ENCODE measurements at regions not wholly inside any gene's neighbourhood (a gene's known extent, or its start where the extent isn't known, plus 50 kb on each side); places are given as distances from the start of the nearest gene placed in this dataset.

DNA sequence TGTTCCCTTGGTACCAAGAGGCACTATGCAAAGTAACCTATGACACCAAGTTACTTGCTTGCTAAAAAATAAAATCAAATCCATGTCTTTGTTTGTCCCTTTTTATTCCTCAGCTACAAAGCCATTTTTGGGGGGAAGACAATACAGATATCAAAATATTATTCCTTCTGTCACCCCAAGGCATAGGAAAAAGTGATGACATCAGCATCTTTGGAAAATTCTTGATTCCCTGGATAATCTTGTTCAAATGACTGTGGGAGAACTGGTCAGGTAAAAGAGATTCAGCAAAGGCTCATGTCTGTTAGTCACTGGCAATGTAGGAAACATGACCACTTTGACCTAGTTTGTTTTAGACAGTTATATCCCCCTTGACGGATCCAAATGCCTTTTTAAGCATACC lies 373.1 kb downstream of the MAT2B start:
- H3K9me3 ChIP-seq (ENCODE audit: low read length), result no peaks in the 10 kb centered on the region
- H3K9me2 ChIP-seq (ENCODE audit: insufficient read depth, low read length), result no peaks in the 10 kb centered on the region
- no peak overlapping the region for H3K4me3 ChIP-seq (ENCODE audit: low read length)
- no peaks in the 10 kb centered on the region for H3K27me3 ChIP-seq (ENCODE audit: insufficient read depth, low read depth, low read length)
- H3K4me2 ChIP-seq (ENCODE audit: low read length), result no peak overlapping the region
- no peak overlapping the region for H2AFZ ChIP-seq (ENCODE audit: low read depth, low read length)
- H3K27ac ChIP-seq (ENCODE audit: low read length), result no peak overlapping the region
- H3K9ac ChIP-seq (ENCODE audit: low read length), result no peak overlapping the region
- no peaks in the 10 kb centered on the region for H3K79me2 ChIP-seq (replicated peaks; ENCODE audit: insufficient read depth, low read length)
- no peaks in the 10 kb centered on the region for H3K36me3 ChIP-seq (ENCODE audit: insufficient read depth, low read length)
- no peaks in the 10 kb centered on the region for H4K20me1 ChIP-seq (ENCODE audit: insufficient read depth)
- no peak for TF ChIP-seq TAF1 (IDR thresholded peaks at IDR 0.05; ENCODE audit: low read depth)
- TF ChIP-seq, protein P1, sequence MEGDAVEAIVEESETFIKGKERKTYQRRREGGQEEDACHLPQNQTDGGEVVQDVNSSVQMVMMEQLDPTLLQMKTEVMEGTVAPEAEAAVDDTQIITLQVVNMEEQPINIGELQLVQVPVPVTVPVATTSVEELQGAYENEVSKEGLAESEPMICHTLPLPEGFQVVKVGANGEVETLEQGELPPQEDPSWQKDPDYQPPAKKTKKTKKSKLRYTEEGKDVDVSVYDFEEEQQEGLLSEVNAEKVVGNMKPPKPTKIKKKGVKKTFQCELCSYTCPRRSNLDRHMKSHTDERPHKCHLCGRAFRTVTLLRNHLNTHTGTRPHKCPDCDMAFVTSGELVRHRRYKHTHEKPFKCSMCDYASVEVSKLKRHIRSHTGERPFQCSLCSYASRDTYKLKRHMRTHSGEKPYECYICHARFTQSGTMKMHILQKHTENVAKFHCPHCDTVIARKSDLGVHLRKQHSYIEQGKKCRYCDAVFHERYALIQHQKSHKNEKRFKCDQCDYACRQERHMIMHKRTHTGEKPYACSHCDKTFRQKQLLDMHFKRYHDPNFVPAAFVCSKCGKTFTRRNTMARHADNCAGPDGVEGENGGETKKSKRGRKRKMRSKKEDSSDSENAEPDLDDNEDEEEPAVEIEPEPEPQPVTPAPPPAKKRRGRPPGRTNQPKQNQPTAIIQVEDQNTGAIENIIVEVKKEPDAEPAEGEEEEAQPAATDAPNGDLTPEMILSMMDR (IDR thresholded peaks at IDR 0.05; ENCODE audit: poor library complexity, severe bottlenecking), result no peak
- H3F3A ChIP-seq (ENCODE audit: insufficient read depth, low read length, poor library complexity, severe bottlenecking), result no peaks in the 10 kb centered on the region

DNA sequence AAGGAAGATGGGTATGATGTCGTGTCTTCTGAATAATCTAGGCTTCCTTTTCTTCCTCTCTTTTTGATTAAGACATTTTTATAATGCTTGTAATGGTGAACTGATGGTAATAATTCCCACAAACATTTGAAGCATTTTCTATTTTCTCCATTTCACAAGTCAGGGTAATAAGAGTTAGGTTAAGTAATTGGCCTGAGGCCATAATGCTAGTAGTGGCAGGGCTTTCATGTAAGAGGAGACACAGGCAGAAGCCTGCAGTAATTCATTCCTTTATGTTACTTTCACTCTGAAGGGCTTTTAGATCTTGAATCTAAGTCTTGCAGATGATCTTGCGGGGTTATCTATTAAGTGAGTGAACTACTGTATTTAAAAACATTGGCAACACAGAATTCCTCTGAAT lies 374.9 kb downstream of the MAT2B start:
- no peaks in the 10 kb centered on the region for H3K9me2 ChIP-seq (ENCODE audit: insufficient read depth, low read length)
- H2AFZ ChIP-seq (ENCODE audit: low read depth, low read length), result no peak overlapping the region
- H3K9me3 ChIP-seq (ENCODE audit: low read length), result no peaks in the 10 kb centered on the region
- no peaks in the 10 kb centered on the region for H3K27me3 ChIP-seq (ENCODE audit: insufficient read depth, low read depth, low read length)
- no peaks in the 10 kb centered on the region for H3K79me2 ChIP-seq (replicated peaks; ENCODE audit: insufficient read depth, low read length)
- no peak overlapping the region for H3K4me3 ChIP-seq (ENCODE audit: low read length)
- H3K27ac ChIP-seq (ENCODE audit: low read length), result no peak overlapping the region
- H3K4me2 ChIP-seq (ENCODE audit: low read length), result no peak overlapping the region
- no peak overlapping the region for H3K9ac ChIP-seq (ENCODE audit: low read length)
- TF ChIP-seq SMC3 (conservative IDR thresholded peaks at IDR 0.05; ENCODE audit: poor library complexity) (no peak), MXI1 (conservative IDR thresholded peaks at IDR 0.05; ENCODE audit: poor library complexity, severe bottlenecking) (no peak), EZH2 (IDR thresholded peaks at IDR 0.05; ENCODE audit: borderline replicate concordance, insufficient read depth, low read length, poor library complexity, severe bottlenecking) (no peak), POLR2AphosphoS5 (IDR thresholded peaks at IDR 0.05) (no peak), EP300 (conservative IDR thresholded peaks at IDR 0.05; ENCODE audit: poor library complexity, severe bottlenecking) (no peak), TAF1 (IDR thresholded peaks at IDR 0.05; ENCODE audit: low read depth) (no peak), RAD21 (conservative IDR thresholded peaks at IDR 0.05) (no peak)
- TF ChIP-seq, protein P1 (IDR thresholded peaks at IDR 0.05; ENCODE audit: poor library complexity, severe bottlenecking), result no peak
- TF ChIP-seq, protein P2, sequence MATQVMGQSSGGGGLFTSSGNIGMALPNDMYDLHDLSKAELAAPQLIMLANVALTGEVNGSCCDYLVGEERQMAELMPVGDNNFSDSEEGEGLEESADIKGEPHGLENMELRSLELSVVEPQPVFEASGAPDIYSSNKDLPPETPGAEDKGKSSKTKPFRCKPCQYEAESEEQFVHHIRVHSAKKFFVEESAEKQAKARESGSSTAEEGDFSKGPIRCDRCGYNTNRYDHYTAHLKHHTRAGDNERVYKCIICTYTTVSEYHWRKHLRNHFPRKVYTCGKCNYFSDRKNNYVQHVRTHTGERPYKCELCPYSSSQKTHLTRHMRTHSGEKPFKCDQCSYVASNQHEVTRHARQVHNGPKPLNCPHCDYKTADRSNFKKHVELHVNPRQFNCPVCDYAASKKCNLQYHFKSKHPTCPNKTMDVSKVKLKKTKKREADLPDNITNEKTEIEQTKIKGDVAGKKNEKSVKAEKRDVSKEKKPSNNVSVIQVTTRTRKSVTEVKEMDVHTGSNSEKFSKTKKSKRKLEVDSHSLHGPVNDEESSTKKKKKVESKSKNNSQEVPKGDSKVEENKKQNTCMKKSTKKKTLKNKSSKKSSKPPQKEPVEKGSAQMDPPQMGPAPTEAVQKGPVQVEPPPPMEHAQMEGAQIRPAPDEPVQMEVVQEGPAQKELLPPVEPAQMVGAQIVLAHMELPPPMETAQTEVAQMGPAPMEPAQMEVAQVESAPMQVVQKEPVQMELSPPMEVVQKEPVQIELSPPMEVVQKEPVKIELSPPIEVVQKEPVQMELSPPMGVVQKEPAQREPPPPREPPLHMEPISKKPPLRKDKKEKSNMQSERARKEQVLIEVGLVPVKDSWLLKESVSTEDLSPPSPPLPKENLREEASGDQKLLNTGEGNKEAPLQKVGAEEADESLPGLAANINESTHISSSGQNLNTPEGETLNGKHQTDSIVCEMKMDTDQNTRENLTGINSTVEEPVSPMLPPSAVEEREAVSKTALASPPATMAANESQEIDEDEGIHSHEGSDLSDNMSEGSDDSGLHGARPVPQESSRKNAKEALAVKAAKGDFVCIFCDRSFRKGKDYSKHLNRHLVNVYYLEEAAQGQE (IDR thresholded peaks at IDR 0.05; ENCODE audit: borderline replicate concordance), result no peak
- H3F3A ChIP-seq (ENCODE audit: insufficient read depth, low read length, poor library complexity, severe bottlenecking), result no peaks in the 10 kb centered on the region
- H3K36me3 ChIP-seq (ENCODE audit: insufficient read depth, low read length), result no peaks in the 10 kb centered on the region
- no peaks in the 10 kb centered on the region for H4K20me1 ChIP-seq (ENCODE audit: insufficient read depth)
